Activated CD8-positive, alpha-beta memory T cell treated with anti-CD3 and anti-CD28 coated beads, Interleukin-2, amount 50 U/mL, for 4 hours (primary cell): ENCODE measurements at regions not wholly inside any gene's neighbourhood (a gene's known extent, or its start where the extent isn't known, plus 50 kb on each side); places are given as distances from the start of the nearest gene placed in this dataset.
"Not testable (repeated sequence)": the region's sequence is repeated elsewhere in the genome, so short reads cannot be mapped to it uniquely, and the experiment has no call there.

Experiments used
- DNase-seq: peaks from one replicate; pipeline ENCODE4 v3.0.0-alpha.2; 2020

GRCh38 chr10:45199205-45199740, 116.1 kb downstream of the OR13A1 start:
- no peak for DNase-seq

GRCh38 chr10:45201271-45201670, 114.1 kb downstream of the OR13A1 start:
- DNase-seq, result no peak

- DNase-seq, result no peak
These were observed 113.2 kb downstream of the OR13A1 start for GRCh38 chr10:45202242-45202641.

DNA sequence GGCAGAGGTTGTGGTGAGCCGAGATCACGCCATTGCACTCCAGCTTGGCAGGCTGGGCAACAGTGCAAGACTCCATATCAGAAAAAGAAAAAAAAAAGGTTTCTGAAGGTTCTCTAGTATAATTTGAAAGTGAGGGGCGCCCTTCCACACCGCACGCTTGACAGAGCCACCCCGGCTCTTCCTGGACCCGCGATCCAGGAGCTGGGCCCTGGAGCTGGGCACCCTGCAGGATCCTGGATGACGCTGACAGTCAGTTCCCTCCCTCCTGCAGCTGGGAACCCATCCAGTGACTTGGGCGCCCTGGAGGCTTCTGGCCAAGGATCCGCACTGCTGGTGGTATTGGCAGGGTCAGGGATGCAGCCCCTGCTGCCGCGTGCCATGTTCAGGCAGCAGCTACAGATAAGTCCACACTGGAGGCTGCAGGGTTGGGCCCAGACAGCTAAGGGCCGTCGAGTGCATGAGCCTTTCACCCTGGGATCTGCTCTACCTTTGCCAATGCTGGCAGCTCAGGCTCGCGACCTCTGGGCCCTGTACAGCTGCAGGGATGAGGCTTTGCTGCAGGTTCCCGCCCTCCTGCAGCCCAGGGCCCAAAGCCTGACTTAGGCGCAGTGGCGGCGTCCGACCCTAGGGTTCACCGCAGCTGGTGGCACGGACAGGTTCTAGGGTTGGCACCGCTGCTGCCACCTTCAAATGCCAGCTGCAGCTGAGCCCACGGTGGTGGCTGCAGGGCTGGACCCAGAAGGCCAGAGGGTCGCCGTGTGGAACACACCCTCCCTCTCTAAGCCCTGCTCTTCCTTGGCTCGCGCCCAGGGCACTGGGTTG, 110.2 kb downstream of the OR13A1 start:
- DNase-seq, result no peak

DNA sequence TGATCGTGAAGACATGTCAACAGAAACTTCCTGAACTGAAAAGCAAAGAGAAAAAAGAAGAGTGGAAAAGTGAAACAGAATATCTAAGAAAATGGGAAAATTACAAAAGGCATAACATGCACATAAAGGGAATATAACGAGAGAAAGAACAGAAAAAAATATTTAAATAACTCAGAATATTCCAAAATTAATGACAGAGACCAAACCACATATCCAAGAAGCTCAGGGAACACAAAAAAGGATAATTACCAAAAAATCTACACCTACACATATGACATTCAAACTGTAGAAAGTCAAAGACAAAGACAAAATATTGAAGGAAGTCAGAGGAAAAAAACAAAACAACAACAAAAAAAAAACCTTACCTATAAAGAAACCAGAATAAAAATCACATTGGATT, 105.5 kb downstream of the OR13A1 start:
- DNase-seq, result no peak

GRCh38 chr10:45211576-45211975, 103.8 kb downstream of the OR13A1 start:
- DNase-seq, result no peak

DNA sequence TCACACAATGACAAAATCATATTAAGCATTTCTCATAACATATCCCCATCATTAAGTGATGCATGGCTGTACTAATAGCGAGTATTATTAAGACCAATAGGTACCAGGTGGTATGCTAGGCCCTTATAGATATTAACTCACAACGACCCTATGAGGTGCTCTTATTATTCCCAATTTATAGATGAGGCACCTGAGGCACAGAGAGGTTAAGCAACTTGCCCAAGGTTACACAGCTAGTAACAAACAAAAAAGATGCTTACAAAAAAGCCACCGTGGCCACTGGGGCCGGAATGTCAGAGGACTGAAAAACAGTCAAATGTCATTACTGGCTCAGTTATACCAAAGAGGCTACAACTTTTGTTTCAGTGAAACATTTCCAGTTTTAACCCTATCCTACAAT, 96.0 kb downstream of the OR13A1 start:
- no peak for DNase-seq

GRCh38 chr10:45220931-45221330, 94.5 kb downstream of the OR13A1 start:
- DNase-seq, result no peak

- no peak for DNase-seq
These were observed 91.1 kb downstream of the OR13A1 start for GRCh38 chr10:45224219-45224841.

GRCh38 chr10:45227042-45227441, 88.4 kb downstream of the OR13A1 start:
- no peak for DNase-seq

GRCh38 chr10:45227456-45227855, 88.0 kb downstream of the OR13A1 start:
- DNase-seq, result no peak

DNA sequence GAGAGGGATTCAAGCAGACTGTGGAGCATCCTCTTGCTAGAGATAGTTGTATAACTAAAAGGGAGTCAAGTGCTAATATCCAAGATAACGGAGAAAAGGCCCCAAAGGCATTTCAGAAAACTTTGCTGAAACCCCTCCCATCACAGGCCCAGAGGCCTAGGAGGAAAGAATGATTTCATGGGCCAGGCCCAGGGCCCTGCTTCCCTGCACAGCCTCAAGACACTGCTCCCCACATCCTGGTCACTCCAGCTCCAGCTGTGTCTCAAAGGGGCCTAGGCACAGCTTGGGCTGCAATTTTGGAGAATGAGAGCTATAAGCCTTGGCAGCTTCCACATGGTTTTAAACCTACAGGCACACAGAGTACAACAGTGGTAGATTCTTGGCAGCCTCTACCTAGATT, 85.6 kb downstream of the OR13A1 start:
- no peak for DNase-seq

GRCh38 chr10:45235260-45235769, 80.1 kb downstream of the OR13A1 start:
- peak; percentile 50 for DNase-seq

GRCh38 chr10:45235798-45236220, 79.6 kb downstream of the OR13A1 start:
- DNase-seq, result no peak

DNA sequence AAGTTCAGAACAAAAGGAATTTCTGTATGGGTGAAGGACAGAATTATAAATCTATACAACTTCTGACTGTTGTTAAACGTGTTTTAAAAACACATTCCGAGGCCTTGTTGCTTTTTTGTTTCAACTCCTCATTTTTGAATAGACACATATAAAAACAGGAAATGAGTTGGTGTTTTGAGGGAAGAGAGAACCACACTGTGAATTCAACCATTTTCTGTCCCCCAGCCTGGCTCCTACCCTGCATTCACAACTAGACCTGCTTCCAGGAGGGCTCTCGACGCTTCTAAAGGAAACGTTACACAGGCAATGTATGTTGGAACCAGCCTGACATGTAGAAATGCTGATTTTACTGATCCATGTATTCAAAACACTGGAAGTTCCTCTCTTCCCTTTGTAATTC, 76.5 kb downstream of the OR13A1 start:
- DNase-seq, result no peak

DNA sequence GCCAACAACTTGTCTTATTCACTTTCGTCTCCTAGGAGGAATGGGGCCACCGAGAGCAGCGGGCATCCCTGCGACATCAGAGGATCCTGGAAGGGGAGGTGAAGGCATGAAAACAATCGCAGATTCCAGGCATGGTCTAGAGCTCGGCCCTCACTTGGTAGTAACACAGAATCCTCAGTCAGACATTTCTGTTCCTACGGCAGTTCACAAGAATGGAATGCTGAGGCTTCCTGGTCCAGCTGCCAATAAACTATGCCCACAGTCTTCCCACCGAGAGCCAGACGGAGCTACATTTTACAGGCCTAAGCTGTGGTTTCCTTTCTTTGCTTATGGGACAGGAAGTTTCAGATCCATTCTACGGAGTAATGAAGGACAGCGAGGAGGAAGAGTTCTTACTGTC, 75.8 kb downstream of the OR13A1 start:
- DNase-seq, result no peak

- DNase-seq, result no peak
These were observed 73.4 kb downstream of the OR13A1 start for GRCh38 chr10:45241865-45242520.

GRCh38 chr10:45243261-45243660, 72.1 kb downstream of the OR13A1 start:
- no peak for DNase-seq

DNA sequence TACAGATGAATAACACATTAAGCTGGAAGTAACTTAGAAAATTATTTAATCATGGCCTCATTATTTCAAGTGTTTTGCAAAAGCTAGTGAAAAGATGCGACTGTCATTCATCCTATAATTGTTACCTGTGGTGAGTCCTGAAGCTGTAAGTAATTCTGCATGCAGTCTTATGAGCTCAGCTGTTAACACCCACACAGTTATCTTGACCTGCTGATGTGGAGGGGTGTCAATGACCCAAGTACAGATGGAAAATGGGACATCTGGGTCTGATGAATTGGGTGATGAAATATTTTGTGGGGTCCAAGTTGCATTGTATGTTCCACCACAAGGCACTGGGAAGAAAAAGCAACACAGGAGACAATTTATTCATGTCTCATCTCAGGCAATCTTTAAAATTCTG, 68.9 kb downstream of the OR13A1 start:
- DNase-seq, result no peak

GRCh38 chr10:45249978-45250693, 65.3 kb downstream of the OR13A1 start:
- no peak for DNase-seq

DNA sequence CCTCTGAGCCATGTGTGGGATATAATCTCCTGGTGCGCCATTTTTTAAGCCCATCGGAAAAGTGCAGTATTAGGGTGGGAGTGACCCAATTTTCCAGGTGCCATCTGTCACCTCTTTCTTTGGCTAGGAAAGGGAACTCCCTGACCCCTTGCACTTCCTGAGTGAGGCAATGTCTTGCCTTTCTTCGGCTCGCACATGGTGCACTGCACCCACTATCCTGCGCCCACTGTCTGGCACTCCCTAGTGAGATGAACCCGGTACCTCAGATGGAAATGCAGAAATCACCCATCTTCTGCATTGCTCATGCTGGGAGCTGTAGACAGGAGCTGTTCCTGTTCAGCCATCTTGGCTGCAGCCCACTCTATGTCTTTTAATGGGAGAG, 64.7 kb downstream of the OR13A1 start:
- not testable (repeated sequence) for DNase-seq
